Stimulated activated effector memory CD8-positive, alpha-beta T cell treated with anti-CD3 and anti-CD28 coated beads, Interleukin-12 subunit alpha, Interleukin-12 subunit beta, amount 100 ng/mL, for 72 hours (primary cell): ENCODE measurements at regions not wholly inside any gene's neighbourhood (a gene's known extent, or its start where the extent isn't known, plus 50 kb on each side); places are given as distances from the start of the nearest gene placed in this dataset.

ENCODE experiments used
- ATAC-seq: fragments of 150-1000 bp; cut with Tn5 transposase; 2 replicates; pipeline ENCODE4 v1.10.0; 2021
- DNase-seq, 2 donors: peaks; one replicate each; pipeline ENCODE4 v3.0.0; 2021 to 2022; ENCODE audit warnings: low spot score in 2 of 2
- H3K27ac Mint-ChIP-seq: one replicate; pipeline ENCODE4 v1.8.0; 2022; ENCODE audit warnings: mild to moderate bottlenecking, mixed read lengths
- H3K36me3 Mint-ChIP-seq: one replicate; pipeline ENCODE4 v1.8.0; 2022; ENCODE audit warnings: mild to moderate bottlenecking, mixed read lengths
- H3K4me1 Mint-ChIP-seq: one replicate; pipeline ENCODE4 v1.8.0; 2022; ENCODE audit warnings: mixed read lengths
- H3K4me3 Mint-ChIP-seq: one replicate; pipeline ENCODE4 v1.8.0; 2022; ENCODE audit warnings: mild to moderate bottlenecking, mixed read lengths
- H3K9me3 Mint-ChIP-seq: one replicate; pipeline ENCODE4 v1.8.0; 2022; ENCODE audit warnings: mixed read lengths

GRCh38 chr4:181739031-181739430, 504.2 kb upstream of the TENM3 start:
- H3K27ac Mint-ChIP-seq = no peak overlapping the region
- peaks cover 3% of the 10 kb centered on the region for H3K9me3 Mint-ChIP-seq
- no peak overlapping the region for H3K4me3 Mint-ChIP-seq
- ATAC-seq = no peak
- no peak for DNase-seq
- no peaks in the 10 kb centered on the region for H3K36me3 Mint-ChIP-seq
- H3K4me1 Mint-ChIP-seq = no peaks in the 10 kb centered on the region

- peaks cover 3% of the 10 kb centered on the region for H3K9me3 Mint-ChIP-seq
- H3K27ac Mint-ChIP-seq = no peak overlapping the region
- no peak for DNase-seq
- H3K4me3 Mint-ChIP-seq = no peak overlapping the region
- H3K4me1 Mint-ChIP-seq = no peaks in the 10 kb centered on the region
- H3K36me3 Mint-ChIP-seq = no peaks in the 10 kb centered on the region
- no peak for ATAC-seq
These were observed 501.7 kb upstream of the TENM3 start for GRCh38 chr4:181741513-181741912.

GRCh38 chr4:181745933-181746625, 497.1 kb upstream of the TENM3 start:
- DNase-seq (no peak), ATAC-seq (no peak)
- Mint-ChIP-seq H3K4me1 (no peaks in the 10 kb centered on the region), H3K27ac (no peak overlapping the region), H3K4me3 (no peak overlapping the region), H3K36me3 (no peaks in the 10 kb centered on the region), H3K9me3 (peaks cover 3% of the 10 kb centered on the region)

- no peak for ATAC-seq
- Mint-ChIP-seq H3K4me3 (no peak overlapping the region), H3K4me1 (no peaks in the 10 kb centered on the region)
These were observed 494.6 kb upstream of the TENM3 start for GRCh38 chr4:181748581-181748980.

GRCh38 chr4:181752516-181752915, 490.7 kb upstream of the TENM3 start:
- H3K4me3 Mint-ChIP-seq = no peak overlapping the region
- no peak overlapping the region for H3K27ac Mint-ChIP-seq
- ATAC-seq (no peak), DNase-seq (no peak)
- no peaks in the 10 kb centered on the region for H3K36me3 Mint-ChIP-seq
- no peaks in the 10 kb centered on the region for H3K4me1 Mint-ChIP-seq
- peaks cover 4% of the 10 kb centered on the region for H3K9me3 Mint-ChIP-seq

More at GRCh38 chr4:181748581-181748980, 494.6 kb upstream of the TENM3 start:
- Mint-ChIP-seq H3K9me3 (peaks cover 4% of the 10 kb centered on the region), H3K27ac (no peak overlapping the region), H3K36me3 (no peaks in the 10 kb centered on the region)
- DNase-seq = no peak

- no peak overlapping the region for H3K27ac Mint-ChIP-seq
- no peak for ATAC-seq
- no peak overlapping the region for H3K4me3 Mint-ChIP-seq
- H3K36me3 Mint-ChIP-seq = no peaks in the 10 kb centered on the region
- peaks cover 4% of the 10 kb centered on the region for H3K9me3 Mint-ChIP-seq
- H3K4me1 Mint-ChIP-seq = no peaks in the 10 kb centered on the region
- DNase-seq = no peak
These were observed 490.0 kb upstream of the TENM3 start for GRCh38 chr4:181753207-181753606.

GRCh38 chr4:181755846-181756245, 487.4 kb upstream of the TENM3 start:
- no peak for DNase-seq
- peaks cover 10% of the 10 kb centered on the region for H3K9me3 Mint-ChIP-seq
- no peaks in the 10 kb centered on the region for H3K36me3 Mint-ChIP-seq
- no peak for ATAC-seq
- H3K27ac Mint-ChIP-seq = no peak overlapping the region
- no peaks in the 10 kb centered on the region for H3K4me1 Mint-ChIP-seq
- no peak overlapping the region for H3K4me3 Mint-ChIP-seq

GRCh38 chr4:181756451-181757095, 486.6 kb upstream of the TENM3 start:
- no peak for DNase-seq
- H3K36me3 Mint-ChIP-seq = no peaks in the 10 kb centered on the region
- no peak overlapping the region for H3K27ac Mint-ChIP-seq
- H3K4me1 Mint-ChIP-seq = no peaks in the 10 kb centered on the region
- no peak overlapping the region for H3K4me3 Mint-ChIP-seq
- peaks cover 11% of the 10 kb centered on the region for H3K9me3 Mint-ChIP-seq
- no peak for ATAC-seq

GRCh38 chr4:181757098-181757497, 486.1 kb upstream of the TENM3 start:
- Mint-ChIP-seq H3K9me3 (peaks cover 11% of the 10 kb centered on the region), H3K4me1 (no peaks in the 10 kb centered on the region), H3K4me3 (no peak overlapping the region), H3K36me3 (no peaks in the 10 kb centered on the region), H3K27ac (no peak overlapping the region)
- no peak for DNase-seq
- no peak for ATAC-seq

- Mint-ChIP-seq H3K4me1 (no peaks in the 10 kb centered on the region), H3K9me3 (peaks cover 7% of the 10 kb centered on the region), H3K36me3 (no peaks in the 10 kb centered on the region), H3K27ac (no peak overlapping the region), H3K4me3 (no peak overlapping the region)
- no peak for DNase-seq
- ATAC-seq = no peak
These were observed 485.1 kb upstream of the TENM3 start for GRCh38 chr4:181757910-181758660.

- H3K27ac Mint-ChIP-seq = no peak overlapping the region
- H3K4me3 Mint-ChIP-seq = no peak overlapping the region
- no peak for DNase-seq
- no peaks in the 10 kb centered on the region for H3K4me1 Mint-ChIP-seq
- H3K36me3 Mint-ChIP-seq = no peaks in the 10 kb centered on the region
- H3K9me3 Mint-ChIP-seq = peaks cover 7% of the 10 kb centered on the region
- no peak for ATAC-seq
These were observed 482.6 kb upstream of the TENM3 start for GRCh38 chr4:181760560-181760959.

- Mint-ChIP-seq H3K4me1 (no peaks in the 10 kb centered on the region), H3K9me3 (peaks cover 7% of the 10 kb centered on the region), H3K36me3 (no peaks in the 10 kb centered on the region), H3K4me3 (no peak overlapping the region), H3K27ac (no peak overlapping the region)
- ATAC-seq (no peak), DNase-seq (no peak)
These were observed 482.0 kb upstream of the TENM3 start for GRCh38 chr4:181761156-181761555.

- H3K4me1 Mint-ChIP-seq = no peaks in the 10 kb centered on the region
These were observed 477.1 kb upstream of the TENM3 start for GRCh38 chr4:181766061-181766548.

GRCh38 chr4:181770971-181771370, 472.2 kb upstream of the TENM3 start:
- no peaks in the 10 kb centered on the region for H3K4me1 Mint-ChIP-seq
- no peak overlapping the region for H3K27ac Mint-ChIP-seq
- no peaks in the 10 kb centered on the region for H3K36me3 Mint-ChIP-seq

More at GRCh38 chr4:181766061-181766548, 477.1 kb upstream of the TENM3 start:
- Mint-ChIP-seq H3K27ac (no peak overlapping the region), H3K9me3 (peaks cover 4% of the 10 kb centered on the region), H3K36me3 (no peaks in the 10 kb centered on the region), H3K4me3 (no peak overlapping the region)
- ATAC-seq = no peak
- DNase-seq = no peak

GRCh38 chr4:181775298-181775697, 467.9 kb upstream of the TENM3 start:
- DNase-seq (no peak), ATAC-seq (no peak)
- H3K4me3 Mint-ChIP-seq = no peak overlapping the region
- H3K36me3 Mint-ChIP-seq = no peaks in the 10 kb centered on the region
- no peak overlapping the region for H3K27ac Mint-ChIP-seq
- peaks cover 15% of the 10 kb centered on the region for H3K9me3 Mint-ChIP-seq
- H3K4me1 Mint-ChIP-seq = no peaks in the 10 kb centered on the region

More at GRCh38 chr4:181770971-181771370, 472.2 kb upstream of the TENM3 start:
- H3K4me3 Mint-ChIP-seq = no peak overlapping the region
- DNase-seq = no peak
- peaks cover 12% of the 10 kb centered on the region for H3K9me3 Mint-ChIP-seq
- no peak for ATAC-seq
